HG02885 (cell line): ENCODE measurements at regions not wholly inside any gene's neighbourhood (a gene's known extent, or its start where the extent isn't known, plus 50 kb on each side); places are given as distances from the start of the nearest gene placed in this dataset.
"Not testable (repeated sequence)": the region's sequence is repeated elsewhere in the genome, so short reads cannot be mapped to it uniquely, and the experiment has no call there.

Experiments used
- ATAC-seq: cut with Tn5 transposase; IDR thresholded peaks from one replicate; pipeline ENCODE4 v1.9.1; 2021; ENCODE audit warnings: mild to moderate bottlenecking; ENCODE audit not compliant: unreplicated experiment, poor library complexity

DNA sequence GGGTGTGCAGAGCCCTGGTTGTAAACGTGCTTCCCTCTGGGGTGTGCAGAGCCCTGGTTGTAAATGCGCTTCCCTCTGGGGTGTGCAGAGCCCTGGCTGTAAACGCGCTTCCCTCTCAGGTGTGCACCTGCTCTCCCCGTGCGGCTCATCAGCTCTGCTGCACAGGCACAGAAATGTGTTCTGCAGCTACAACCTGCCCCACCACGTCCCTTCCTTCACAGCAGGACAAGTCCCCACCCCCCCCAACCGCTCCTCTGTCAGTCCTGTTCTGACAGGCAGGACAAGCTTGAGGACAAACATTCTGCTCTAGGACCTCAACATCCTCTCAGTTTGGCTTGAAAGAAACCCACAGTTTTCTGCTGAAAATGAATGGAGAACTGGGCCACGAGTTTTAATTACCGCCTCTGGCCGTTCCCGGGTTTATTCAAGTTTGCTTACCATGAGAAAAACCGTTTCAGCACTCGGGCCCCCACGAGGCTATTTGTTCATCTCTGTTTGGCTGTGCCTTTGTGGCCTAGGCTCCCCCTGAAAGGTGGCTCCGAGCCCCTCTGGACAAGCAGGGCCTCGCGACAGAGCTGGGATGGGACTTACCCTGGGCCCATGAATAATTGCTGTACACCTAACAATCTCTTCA, 81.0 kb upstream of the ASB18 start:
- no peak for ATAC-seq

DNA sequence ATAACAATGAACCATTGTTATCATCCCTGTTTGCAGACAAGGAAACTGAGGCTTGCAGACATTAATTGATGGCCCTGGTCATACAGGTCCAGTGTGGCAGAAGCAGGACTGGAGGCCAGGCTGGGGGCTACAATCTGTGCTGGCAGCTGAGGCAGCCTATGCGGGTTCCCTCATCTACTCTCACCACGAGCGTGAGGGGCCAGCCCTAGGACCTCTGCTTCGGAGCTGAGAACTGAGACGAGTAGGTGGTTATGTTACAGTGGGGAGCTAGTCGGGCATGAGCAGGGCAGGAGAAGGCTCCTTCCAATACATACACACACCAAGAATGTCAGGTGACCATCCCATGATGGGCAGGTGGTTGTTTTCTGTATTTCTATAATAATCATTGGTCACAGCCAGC, 82.2 kb upstream of the ASB18 start:
- ATAC-seq = no peak

DNA sequence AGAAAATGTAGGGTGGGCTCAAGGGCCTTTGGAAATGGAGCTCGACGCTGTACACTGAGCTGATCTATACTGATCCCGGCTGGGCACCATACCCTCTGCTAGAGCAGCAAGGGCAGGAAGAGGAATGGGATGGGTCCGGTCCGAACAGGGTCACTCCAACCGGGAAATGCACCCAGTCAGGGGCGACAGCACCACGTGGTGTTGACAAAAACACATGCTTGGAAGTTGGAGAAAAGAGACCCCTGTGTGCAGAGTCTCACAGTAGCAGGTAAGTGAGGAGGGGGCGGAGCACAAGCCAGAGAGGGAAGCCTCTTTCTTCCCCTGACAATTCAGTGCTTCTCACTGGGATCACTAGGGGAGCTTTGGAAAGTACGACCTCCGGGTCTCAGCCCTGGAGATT, 84.1 kb upstream of the ASB18 start:
- ATAC-seq = no peak

DNA sequence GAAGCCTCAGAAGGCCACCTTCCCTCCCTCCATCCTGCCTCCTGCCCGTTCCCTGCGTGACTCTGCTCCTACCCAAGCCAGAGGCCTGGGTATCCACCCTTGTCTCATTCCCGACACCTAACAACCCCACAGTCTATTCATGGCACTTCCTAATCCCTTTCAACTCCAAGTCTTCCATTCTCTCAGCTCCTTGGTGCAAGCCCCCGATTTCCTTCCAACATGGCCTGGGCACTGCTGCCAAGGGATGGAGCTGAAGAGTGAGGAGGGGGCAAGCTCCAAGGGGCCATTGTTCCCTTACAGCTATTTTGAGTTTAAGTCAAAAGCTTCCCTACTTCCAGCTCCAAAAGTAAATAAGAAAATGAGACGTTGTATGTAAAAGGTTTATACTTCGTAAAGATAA, 84.8 kb upstream of the ASB18 start:
- no peak for ATAC-seq

DNA sequence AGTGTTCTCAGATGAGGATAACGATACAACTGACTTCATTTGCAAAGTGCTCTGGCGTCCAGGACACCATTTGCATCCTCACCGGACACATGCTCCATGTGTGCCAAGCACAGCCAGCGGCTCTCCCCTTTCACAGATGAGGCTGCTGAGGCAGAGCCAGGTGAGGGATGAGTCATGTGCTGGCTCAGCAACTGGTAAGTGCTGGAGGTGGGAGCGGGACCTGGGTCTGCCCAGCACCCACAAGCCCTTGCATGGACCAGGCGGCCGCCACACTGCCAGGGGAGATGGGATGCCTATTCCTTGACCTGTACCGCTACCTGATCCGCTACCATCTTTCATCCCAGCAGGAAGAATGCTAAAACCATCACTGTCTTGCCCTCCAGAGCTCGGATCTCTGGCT, 86.2 kb upstream of the ASB18 start:
- no peak for ATAC-seq

DNA sequence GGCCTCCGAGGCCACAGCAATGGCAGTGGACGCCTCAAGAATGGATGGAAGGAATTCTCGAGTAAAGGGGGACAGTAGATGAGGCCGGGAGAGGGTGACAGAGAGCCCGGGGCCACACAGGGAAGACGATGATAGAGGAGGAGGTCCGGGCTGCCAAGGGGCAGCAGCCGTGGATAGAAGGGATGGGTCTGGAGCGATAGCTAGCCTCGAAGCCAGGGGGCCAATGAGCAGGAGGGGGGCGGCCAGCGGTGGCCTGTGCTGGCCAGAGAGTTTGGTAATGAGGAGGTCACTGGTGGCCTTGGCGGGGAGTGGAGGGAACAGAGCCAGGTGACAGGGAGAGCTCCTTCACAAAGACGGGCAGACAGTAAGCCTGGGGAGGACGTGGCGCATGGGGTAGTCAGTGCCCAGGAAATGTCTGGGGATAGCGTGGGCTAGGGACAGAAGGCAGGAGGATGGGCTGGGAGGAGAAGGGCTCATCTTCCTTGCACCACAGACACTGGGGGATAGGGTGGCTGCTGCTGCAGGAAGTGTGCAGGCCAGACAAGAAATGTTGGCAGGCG, 87.8 kb upstream of the ASB18 start:
- ATAC-seq = no peak

DNA sequence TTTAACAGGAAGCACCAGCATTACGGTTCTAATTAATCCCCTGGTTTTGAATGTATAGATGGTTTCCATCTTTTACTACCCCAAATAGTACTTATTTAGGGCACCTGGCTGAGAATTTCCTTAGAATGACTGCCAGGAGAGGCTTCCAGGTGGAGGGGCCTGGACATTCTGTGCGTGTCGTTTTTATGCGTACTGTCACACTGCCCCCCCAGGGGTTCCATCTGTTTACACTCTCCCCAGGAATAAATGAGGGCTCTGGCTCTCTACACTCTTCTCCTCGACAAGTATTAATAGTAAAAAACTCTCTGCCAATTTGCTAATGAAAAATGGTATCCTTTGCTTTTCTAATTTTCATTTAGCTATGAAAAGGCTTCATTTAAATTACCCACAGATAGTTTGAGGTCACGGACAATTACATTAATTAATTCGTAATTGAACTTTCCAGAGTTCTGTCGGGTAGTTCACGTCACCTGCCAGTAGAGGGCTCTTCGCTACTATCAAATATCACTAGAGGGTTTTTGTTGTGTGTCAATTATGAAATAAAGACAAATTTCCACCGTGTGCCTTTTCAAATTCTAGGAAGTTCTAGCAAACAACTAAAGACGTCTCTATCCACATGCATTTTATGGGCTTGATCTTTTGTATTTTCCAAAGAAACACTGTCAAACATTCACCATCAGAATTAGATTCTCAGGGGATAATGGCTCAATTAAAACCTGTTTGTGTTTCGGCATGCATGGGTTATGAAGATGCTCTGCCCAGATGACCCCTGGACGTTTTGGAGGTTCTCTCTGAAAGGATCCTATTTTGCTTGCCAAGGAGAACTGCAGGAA, 88.8 kb upstream of the ASB18 start:
- ATAC-seq = no peak

DNA sequence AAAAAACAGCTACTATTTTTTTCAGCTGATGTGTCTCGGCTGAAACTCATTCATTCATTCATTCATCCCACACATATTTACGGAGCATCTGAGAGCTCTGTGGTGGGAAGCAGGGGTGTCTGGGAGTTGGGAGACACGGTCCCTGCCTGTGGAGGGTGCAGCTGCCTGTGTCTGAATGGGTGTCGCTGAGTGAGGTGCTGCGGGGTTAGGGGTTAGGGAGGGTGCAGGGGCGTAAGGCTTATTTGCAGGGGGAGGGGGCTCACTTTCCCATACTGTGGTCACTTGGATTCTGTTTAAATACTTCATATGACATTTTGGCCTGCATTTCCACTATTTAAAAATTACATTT, 89.4 kb upstream of the ASB18 start:
- ATAC-seq = no peak

DNA sequence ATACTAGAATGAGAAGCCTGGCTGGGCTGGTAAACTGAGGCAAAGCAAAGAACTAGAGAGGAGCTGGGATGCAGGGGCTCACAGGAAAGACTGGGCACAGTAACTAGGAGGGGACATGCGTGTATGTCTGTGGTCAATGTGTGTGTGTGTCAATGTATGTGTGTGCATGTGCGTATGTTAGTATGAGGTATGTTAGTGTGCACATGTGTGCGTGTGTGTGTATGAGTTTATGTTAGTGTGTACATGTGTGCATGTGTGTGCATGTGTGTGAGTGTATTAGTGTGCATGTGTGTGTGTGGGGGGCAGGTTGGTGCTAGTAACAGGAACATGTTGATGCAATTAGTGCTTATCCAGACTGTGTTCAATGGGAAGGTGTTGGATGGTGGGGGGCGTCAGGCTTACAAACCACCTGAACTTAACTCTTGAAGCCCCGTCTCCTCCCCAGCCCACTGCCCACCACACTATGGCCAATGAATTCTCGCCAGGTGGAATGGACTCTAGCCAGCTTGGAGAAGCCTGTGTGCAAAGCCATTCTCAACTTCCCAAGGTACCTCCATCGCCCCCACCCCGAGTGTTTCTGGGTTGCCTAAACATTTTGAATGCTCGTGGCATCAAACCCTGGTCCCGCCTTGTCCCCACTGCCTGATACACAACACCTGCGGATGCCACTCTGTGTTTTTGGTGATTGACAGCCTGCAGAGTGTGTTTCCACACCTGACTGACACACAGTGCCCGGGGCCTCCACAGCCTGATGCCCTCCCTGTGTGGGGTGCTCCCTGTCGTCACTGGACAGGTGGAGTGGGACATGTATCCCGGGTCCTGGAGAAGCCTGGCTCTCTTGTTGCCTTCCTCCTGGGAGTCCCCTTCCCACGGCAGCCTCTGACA, 90.1 kb upstream of the ASB18 start:
- ATAC-seq = no peak

DNA sequence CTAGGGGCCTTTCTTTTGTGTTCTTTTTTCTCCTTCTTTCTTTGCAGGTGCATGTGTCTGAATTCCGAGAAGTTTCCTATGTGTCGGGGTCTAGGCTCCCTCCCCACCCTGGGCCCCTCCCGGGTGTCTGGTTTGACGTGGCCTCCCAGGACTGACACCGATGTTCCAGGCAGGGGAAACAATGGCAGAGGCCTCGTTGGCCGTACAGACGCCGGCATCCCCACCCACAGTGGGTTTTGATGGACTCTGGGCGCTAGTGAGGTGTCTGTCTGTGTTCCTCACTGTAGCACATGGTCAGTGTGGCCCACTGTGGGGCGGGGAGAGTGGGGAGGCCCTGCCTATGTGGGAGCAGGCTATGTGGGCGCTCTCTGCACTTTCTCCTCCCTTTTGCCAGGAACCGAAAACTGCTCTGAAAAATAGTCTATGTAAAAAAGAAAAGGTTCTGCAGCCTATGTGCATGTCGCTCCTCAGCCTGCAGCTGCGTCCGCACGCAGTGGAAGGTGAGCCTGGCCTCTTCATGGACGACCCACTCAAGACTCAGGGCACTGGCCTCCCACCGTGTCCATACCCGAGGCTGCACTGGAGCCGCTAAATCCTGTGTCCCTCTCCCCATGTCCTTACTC, 90.9 kb upstream of the ASB18 start:
- no peak for ATAC-seq

DNA sequence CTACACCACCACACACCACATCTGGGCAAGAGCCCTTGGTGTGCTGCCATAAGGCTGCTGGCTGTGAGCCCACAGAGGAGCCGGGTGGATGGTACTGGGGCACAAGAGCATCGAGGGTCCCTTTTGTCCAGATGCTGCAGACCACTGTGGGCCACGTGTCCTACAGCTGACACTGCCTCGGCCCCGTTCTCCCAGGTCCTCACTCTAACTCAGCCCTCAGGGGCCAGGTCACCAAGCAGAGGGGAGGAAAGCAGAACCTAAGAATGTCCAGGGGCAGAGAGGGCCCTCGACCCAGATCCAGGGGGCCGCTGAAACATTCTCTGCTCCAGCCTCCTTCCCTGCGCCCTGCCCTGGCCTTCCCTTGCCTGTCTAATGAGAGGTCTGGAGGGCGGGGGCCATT, 91.7 kb upstream of the ASB18 start:
- ATAC-seq = no peak

DNA sequence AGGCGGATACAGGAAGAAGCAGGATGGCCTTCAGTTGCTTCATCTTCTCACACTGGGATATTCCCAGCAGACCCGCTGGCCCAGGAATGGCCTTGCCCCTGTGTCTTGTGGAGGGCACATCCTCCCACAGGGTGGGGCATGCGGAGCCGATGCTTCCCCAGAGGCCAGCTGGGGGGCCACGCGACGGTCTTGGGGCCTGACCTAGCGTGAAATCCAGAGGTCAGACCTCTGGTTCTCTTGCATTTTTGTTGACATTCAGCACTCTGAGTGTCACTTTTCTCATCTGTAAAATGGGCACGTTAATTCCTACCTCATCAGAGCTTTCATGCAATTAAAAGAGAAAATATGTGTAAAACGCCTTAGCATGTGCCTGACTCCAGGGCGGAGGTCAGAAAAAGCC, 92.1 kb upstream of the ASB18 start:
- not testable (repeated sequence) for ATAC-seq

DNA sequence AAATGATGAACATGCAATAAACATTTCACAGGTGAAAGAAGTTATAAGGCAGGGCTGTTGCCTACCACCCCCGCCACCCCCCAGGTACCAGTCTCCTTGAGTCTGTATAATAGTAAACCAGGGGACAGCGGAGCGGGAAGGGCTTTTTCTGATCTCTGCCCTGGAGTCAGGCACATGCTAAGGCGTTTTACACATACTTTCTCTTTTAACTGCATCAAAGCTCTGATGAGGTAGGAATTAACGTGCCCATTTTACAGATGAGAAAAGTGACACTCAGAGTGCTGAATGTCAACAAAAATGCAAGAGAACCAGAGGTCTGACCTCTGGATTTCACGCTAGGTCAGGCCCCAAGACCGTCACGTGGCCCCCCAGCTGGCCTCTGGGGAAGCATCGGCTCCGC, 94.3 kb upstream of the ASB18 start:
- not testable (repeated sequence) for ATAC-seq

DNA sequence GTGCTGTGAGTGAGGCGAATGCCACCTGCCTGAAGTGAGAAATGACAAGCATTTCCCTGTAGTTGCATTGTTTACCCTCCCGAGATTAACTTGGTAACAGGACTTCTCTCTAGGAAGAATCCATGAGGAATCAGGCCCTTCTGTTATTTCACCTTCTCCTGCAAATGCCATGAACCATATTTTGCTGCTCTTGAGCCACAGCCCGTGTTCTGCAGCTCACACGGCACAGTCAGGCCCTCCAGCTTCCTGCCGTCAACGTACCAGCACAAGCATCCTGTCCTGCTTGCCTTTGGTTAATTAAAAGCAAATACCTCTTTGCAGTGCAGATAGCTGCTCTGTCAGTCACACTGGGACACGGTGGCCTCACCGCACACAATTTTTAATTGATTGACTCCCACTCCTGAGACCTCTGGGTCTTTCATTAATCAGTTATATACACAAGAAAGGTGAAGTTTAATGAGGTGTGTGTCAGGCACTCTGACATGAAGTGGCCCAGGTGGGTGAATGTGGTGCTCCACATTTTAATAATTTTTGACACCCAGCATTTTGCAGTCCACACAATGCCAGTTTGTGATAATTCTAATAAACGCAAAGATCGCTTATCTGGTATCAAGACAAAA, 95.3 kb upstream of the ASB18 start:
- no peak for ATAC-seq

DNA sequence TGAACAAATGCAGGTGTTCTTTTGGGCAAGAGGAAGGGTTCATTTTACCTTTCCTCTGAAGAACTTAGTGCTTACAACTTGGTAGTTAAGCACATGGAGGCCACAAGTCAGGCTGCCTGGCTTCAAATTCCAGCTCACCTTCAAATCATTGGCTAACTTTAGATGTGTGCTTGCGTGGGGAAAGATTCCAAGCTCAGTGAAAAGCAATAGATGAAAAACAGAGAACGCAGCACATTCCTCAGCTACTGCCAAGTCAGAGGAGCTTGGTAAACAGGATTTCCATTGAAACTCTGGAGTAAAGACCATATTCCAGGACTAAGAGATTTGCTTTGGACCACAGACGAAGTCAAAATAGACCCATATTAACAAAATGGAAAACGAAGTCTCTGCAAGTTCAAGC, 96.3 kb upstream of the ASB18 start:
- no peak for ATAC-seq

DNA sequence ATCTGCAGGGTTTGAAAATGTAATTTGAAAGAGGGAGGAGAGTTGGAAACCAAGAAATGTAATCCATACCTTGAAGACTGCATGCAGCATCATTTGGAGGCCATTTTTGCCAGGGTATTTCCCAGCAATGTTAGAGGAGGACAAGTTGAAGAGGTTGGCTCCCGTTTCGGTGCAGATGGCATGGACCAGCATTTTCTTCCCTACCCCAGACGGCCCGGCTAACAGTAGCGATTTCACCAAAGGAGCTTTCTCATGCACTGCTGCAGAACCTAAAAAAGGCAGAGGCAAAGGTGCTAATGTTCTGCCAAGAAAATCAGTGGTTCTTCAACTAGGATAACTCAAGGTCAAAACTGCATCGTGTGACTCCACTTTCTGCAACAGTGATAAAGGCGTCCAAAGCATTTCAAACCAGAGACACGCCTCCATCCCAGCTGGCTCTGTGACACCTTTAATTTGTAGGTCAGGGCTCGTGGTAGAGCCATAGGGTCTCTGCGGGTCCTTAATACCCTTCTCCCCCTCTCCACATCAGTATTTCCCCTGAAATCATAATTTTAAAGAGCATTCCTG, 99.6 kb upstream of the ASB18 start:
- ATAC-seq = no peak

DNA sequence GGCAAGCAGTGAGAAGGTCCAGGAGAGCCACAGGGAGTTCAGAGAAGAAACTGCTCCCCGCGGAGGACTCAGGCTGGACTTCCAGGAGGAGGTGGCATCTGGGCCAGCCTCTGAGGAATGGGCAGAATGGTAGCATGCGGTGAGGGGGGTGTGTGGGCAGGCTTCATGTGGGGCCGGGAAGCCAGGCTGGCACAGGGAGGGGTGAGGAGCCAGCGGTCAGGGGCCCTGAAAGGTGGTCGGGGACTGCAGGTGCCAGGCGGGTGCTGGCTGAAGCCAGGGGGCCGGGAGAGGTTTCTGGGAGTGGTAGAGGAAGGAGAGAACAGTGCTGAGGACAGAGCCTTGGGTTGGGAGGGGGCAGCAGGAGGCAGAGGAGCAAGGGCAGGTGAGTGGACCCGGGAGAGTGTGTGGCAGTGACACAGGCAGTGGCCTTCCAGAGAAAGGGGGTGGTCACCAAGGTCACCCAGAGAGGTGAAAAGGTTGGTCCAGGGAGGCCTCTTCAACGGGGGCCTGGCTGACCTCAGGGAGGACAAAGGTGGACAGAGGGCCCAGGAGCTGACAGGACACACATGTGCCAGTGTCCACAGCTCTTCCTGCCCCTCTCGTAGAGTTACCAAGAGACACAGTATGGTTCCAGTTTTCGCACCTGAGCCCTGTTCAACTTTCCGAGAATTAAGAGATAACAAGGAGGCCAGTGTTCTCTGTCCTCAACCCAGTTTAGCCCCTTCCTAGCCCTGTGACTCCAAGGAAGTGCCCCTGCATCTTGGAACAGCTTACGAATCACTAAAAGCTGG, 101.2 kb upstream of the ASB18 start:
- no peak for ATAC-seq

DNA sequence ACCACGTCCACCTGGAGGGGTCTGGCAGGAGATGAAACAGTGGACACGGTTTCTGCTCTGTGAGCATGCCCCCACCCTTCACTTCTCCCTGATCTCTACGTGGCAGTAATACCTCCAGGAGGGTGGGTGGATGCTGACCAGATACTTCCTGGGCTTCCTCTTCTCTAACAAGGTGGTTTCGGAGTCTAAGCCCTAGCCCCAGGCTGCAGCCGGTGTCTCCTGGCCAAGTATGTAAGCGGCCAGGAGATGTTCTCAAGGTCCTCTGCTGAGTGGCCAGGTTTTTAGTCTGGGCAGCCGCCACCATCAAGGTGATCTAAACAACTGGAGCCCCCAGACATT, 101.8 kb upstream of the ASB18 start:
- ATAC-seq = no peak

DNA sequence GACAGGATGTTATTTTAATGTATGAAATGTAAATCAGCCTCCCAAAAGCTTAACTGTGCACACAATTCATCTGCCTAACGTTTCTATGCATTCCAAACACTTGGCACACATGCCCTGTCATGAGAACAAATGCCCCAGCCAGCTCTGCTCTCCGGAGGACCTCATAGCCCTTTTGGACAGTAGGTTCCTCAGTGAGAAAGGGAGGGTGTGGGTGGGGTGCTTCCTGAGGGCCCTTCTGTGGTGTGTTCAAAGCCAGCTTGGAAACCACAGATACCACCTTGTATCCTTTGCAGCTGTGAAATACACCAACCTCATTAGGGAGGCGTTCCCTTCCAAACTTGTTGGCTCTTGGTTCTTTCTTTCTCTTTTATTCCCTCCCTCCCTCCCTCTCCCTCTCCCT, 102.2 kb upstream of the ASB18 start:
- ATAC-seq = no peak
